Activated CD4-positive, alpha-beta memory T cell treated with anti-CD3 and anti-CD28 coated beads for 36 hours (primary cell): ENCODE measurements at regions not wholly inside any gene's neighbourhood (a gene's known extent, or its start where the extent isn't known, plus 50 kb on each side); places are given as distances from the start of the nearest gene placed in this dataset.

ENCODE experiments used
- CTCF ChIA-PET: fragments of 350-600 bp; sonication (Branson Sonifier 250); formaldehyde crosslinking; loops from one replicate; lab custom pipeline; 2021; ENCODE audit warnings: antibody characterized with exemption, inconsistent platforms; lab: Charles Lee
- POLR2A ChIA-PET: fragments of 350-600 bp; sonication (Branson Sonifier 250); formaldehyde crosslinking; loops from one replicate; lab custom pipeline; 2021; ENCODE audit warnings: antibody characterized with exemption; lab: Charles Lee
- DNase-seq: peaks from one replicate; pipeline ENCODE4 v3.0.0-alpha.2; 2020
- H3K27ac Mint-ChIP-seq: one replicate; pipeline ENCODE4 v1.8.0; 2021; ENCODE audit warnings: mixed read lengths
- H3K27me3 Mint-ChIP-seq: one replicate; pipeline ENCODE4 v1.8.0; 2021; ENCODE audit warnings: mixed read lengths
- H3K36me3 Mint-ChIP-seq: one replicate; pipeline ENCODE4 v1.8.0; 2021; ENCODE audit warnings: mixed read lengths
- H3K4me1 Mint-ChIP-seq: one replicate; pipeline ENCODE4 v1.8.0; 2021; ENCODE audit warnings: low read depth, mixed read lengths
- H3K4me3 Mint-ChIP-seq: one replicate; pipeline ENCODE4 v1.8.0; 2021; ENCODE audit warnings: mild to moderate bottlenecking, mixed read lengths
- H3K9me3 Mint-ChIP-seq: one replicate; pipeline ENCODE4 v1.8.0; 2021; ENCODE audit warnings: mixed read lengths
- intact Hi-C: fragments of 100-400 bp; cut with micrococcal nuclease; formaldehyde crosslinking; loops from one replicate; pipeline ENCODE4 v1.15.1; 2023

- no peaks in the 10 kb centered on the region for H3K36me3 Mint-ChIP-seq
- no peak overlapping the region for H3K27ac Mint-ChIP-seq
- no peaks in the 10 kb centered on the region for H3K9me3 Mint-ChIP-seq
- peaks cover 3% of the 10 kb centered on the region for H3K27me3 Mint-ChIP-seq
- POLR2A ChIA-PET: no interaction called here
- H3K4me3 Mint-ChIP-seq: no peak overlapping the region
- intact Hi-C loops: no loop called here
- DNase-seq: no peak
- no peaks in the 10 kb centered on the region for H3K4me1 Mint-ChIP-seq
- CTCF ChIA-PET: no interaction called here
These were observed 71.5 kb upstream of the CTDP1 start for GRCh38 chr18:79608069-79608468.

- H3K27me3 Mint-ChIP-seq: peaks cover 3% of the 10 kb centered on the region
- no peaks in the 10 kb centered on the region for H3K36me3 Mint-ChIP-seq
- H3K4me3 Mint-ChIP-seq: no peak overlapping the region
- CTCF ChIA-PET: interaction anchor here (0.5 kb wide), 1 partner anchor 146 kb away, joined by 3 read pairs; no protein-coding TSS in a partner anchor
- intact Hi-C loops: no loop called here
- DNase-seq: no peak
- no peaks in the 10 kb centered on the region for H3K4me1 Mint-ChIP-seq
- no peaks in the 10 kb centered on the region for H3K9me3 Mint-ChIP-seq
- no peak overlapping the region for H3K27ac Mint-ChIP-seq
- POLR2A ChIA-PET: no interaction called here
These were observed 71.1 kb upstream of the CTDP1 start for GRCh38 chr18:79608535-79608934.

GRCh38 chr18:79608999-79609461 is 70.6 kb upstream of the CTDP1 start:
- Mint-ChIP-seq H3K27me3 (peaks cover 3% of the 10 kb centered on the region), H3K36me3 (no peaks in the 10 kb centered on the region), H3K4me1 (no peaks in the 10 kb centered on the region), H3K4me3 (no peak overlapping the region), H3K9me3 (no peaks in the 10 kb centered on the region), H3K27ac (no peak overlapping the region)
- DNase-seq: no peak
- ChIA-PET CTCF (interaction anchor here (0.5 kb wide), 1 partner anchor 146 kb away, joined by 3 read pairs; no protein-coding TSS in a partner anchor), POLR2A (no interaction called here)
- intact Hi-C loops: no loop called here

- POLR2A ChIA-PET: no interaction called here
- Mint-ChIP-seq H3K4me3 (no peak overlapping the region), H3K27ac (no peak overlapping the region), H3K9me3 (no peaks in the 10 kb centered on the region), H3K27me3 (peaks cover 3% of the 10 kb centered on the region), H3K4me1 (no peaks in the 10 kb centered on the region), H3K36me3 (no peaks in the 10 kb centered on the region)
- CTCF ChIA-PET: no interaction called here
- intact Hi-C loops: no loop called here
- DNase-seq: no peak
These were observed 69.7 kb upstream of the CTDP1 start for GRCh38 chr18:79609841-79610281.

- peaks cover 5% of the 10 kb centered on the region for H3K27me3 Mint-ChIP-seq
- no peaks in the 10 kb centered on the region for H3K4me1 Mint-ChIP-seq
- ChIA-PET CTCF (no interaction called here), POLR2A (no interaction called here)
- no peaks in the 10 kb centered on the region for H3K36me3 Mint-ChIP-seq
- H3K27ac Mint-ChIP-seq: no peak overlapping the region
- H3K9me3 Mint-ChIP-seq: no peaks in the 10 kb centered on the region
- DNase-seq: no peak
- intact Hi-C loops: no loop called here
- no peak overlapping the region for H3K4me3 Mint-ChIP-seq
These were observed 69.1 kb upstream of the CTDP1 start for GRCh38 chr18:79610461-79611039.

- ChIA-PET CTCF (no interaction called here), POLR2A (no interaction called here)
- intact Hi-C loops: no loop called here
- no peak overlapping the region for H3K4me3 Mint-ChIP-seq
- no peaks in the 10 kb centered on the region for H3K4me1 Mint-ChIP-seq
- no peaks in the 10 kb centered on the region for H3K36me3 Mint-ChIP-seq
- H3K27me3 Mint-ChIP-seq: peaks cover 5% of the 10 kb centered on the region
- no peak overlapping the region for H3K27ac Mint-ChIP-seq
- no peak for DNase-seq
- no peaks in the 10 kb centered on the region for H3K9me3 Mint-ChIP-seq
These were observed 68.4 kb upstream of the CTDP1 start for GRCh38 chr18:79611040-79611681.

GRCh38 chr18:79612291-79613108 is 67.1 kb upstream of the CTDP1 start:
- Mint-ChIP-seq H3K27me3 (peaks cover 5% of the 10 kb centered on the region), H3K4me3 (no peak overlapping the region), H3K9me3 (no peaks in the 10 kb centered on the region), H3K4me1 (no peaks in the 10 kb centered on the region), H3K27ac (no peak overlapping the region), H3K36me3 (no peaks in the 10 kb centered on the region)
- ChIA-PET POLR2A (no interaction called here), CTCF (no interaction called here)
- intact Hi-C loops: no loop called here
- no peak for DNase-seq

GRCh38 chr18:79613186-79613931 is 66.2 kb upstream of the CTDP1 start:
- Mint-ChIP-seq H3K4me1 (no peaks in the 10 kb centered on the region), H3K27ac (no peak overlapping the region), H3K36me3 (no peaks in the 10 kb centered on the region), H3K27me3 (peaks cover 5% of the 10 kb centered on the region), H3K4me3 (no peak overlapping the region), H3K9me3 (no peaks in the 10 kb centered on the region)
- intact Hi-C loops: no loop called here
- DNase-seq: no peak
- ChIA-PET POLR2A (no interaction called here), CTCF (no interaction called here)

GRCh38 chr18:79614211-79614955 is 65.2 kb upstream of the CTDP1 start:
- ChIA-PET CTCF (no interaction called here), POLR2A (no interaction called here)
- no peak for DNase-seq
- Mint-ChIP-seq H3K27me3 (peaks cover 2% of the 10 kb centered on the region), H3K4me3 (no peak overlapping the region), H3K27ac (no peak overlapping the region), H3K4me1 (no peaks in the 10 kb centered on the region), H3K9me3 (no peaks in the 10 kb centered on the region), H3K36me3 (no peaks in the 10 kb centered on the region)
- intact Hi-C loops: no loop called here

GRCh38 chr18:79615091-79615490 is 64.5 kb upstream of the CTDP1 start:
- H3K27me3 Mint-ChIP-seq: peaks cover 2% of the 10 kb centered on the region
- no peaks in the 10 kb centered on the region for H3K4me1 Mint-ChIP-seq
- intact Hi-C loops: no loop called here
- H3K36me3 Mint-ChIP-seq: no peaks in the 10 kb centered on the region
- no peak overlapping the region for H3K4me3 Mint-ChIP-seq
- ChIA-PET POLR2A (no interaction called here), CTCF (no interaction called here)
- H3K9me3 Mint-ChIP-seq: no peaks in the 10 kb centered on the region
- no peak for DNase-seq
- no peak overlapping the region for H3K27ac Mint-ChIP-seq

GRCh38 chr18:79615586-79615985 is 64.0 kb upstream of the CTDP1 start:
- Mint-ChIP-seq H3K27me3 (peaks cover 2% of the 10 kb centered on the region), H3K4me3 (no peak overlapping the region), H3K36me3 (no peaks in the 10 kb centered on the region), H3K4me1 (no peaks in the 10 kb centered on the region), H3K27ac (no peak overlapping the region), H3K9me3 (no peaks in the 10 kb centered on the region)
- CTCF ChIA-PET: no interaction called here
- intact Hi-C loops: no loop called here
- no peak for DNase-seq
- POLR2A ChIA-PET: no interaction called here
